DMS 273 treated with DMSO at 0.1 percent for 48 hours (cell line): ENCODE measurements at regions not wholly inside any gene's neighbourhood (a gene's known extent, or its start where the extent isn't known, plus 50 kb on each side); places are given as distances from the start of the nearest gene placed in this dataset.
"Not testable (repeated sequence)": the region's sequence is repeated elsewhere in the genome, so short reads cannot be mapped to it uniquely, and the experiment has no call there.

Experiments
- DNase-seq: peaks from one replicate; lab custom pipeline; 2025; lab: John Stamatoyannopoulos, UW

GRCh38 chr17:47066841-47067682 is 88.0 kb upstream of the RPRML start:
- peak; percentile 76 for DNase-seq

- DNase-seq: no peak
Measured at GRCh38 chr17:47066095-47066494, 87.0 kb upstream of the RPRML start.

- DNase-seq: no peak
Measured at GRCh38 chr17:47064684-47065083, 85.6 kb upstream of the RPRML start.

- DNase-seq: no peak
Measured at GRCh38 chr17:47063475-47063874, 84.4 kb upstream of the RPRML start.

GRCh38 chr17:47062851-47063250 is 83.8 kb upstream of the RPRML start:
- not testable (repeated sequence) for DNase-seq

- not testable (repeated sequence) for DNase-seq
Measured at GRCh38 chr17:47060005-47060404, 81.0 kb upstream of the RPRML start.

- DNase-seq: no peak
Measured at GRCh38 chr17:47057830-47058229, 78.8 kb upstream of the RPRML start.

- not testable (repeated sequence) for DNase-seq
Measured at GRCh38 chr17:47057279-47057678, 78.2 kb upstream of the RPRML start.

GRCh38 chr17:47056687-47057086 is 77.6 kb upstream of the RPRML start:
- not testable (repeated sequence) for DNase-seq
